HG03039 (cell line): ENCODE measurements at regions not wholly inside any gene's neighbourhood (a gene's known extent, or its start where the extent isn't known, plus 50 kb on each side); places are given as distances from the start of the nearest gene placed in this dataset.

Experiments
- ATAC-seq: cut with Tn5 transposase; IDR thresholded peaks from one replicate; pipeline ENCODE4 v1.9.1; 2021; ENCODE audit warnings: mild to moderate bottlenecking, moderate library complexity; ENCODE audit not compliant: unreplicated experiment

DNA sequence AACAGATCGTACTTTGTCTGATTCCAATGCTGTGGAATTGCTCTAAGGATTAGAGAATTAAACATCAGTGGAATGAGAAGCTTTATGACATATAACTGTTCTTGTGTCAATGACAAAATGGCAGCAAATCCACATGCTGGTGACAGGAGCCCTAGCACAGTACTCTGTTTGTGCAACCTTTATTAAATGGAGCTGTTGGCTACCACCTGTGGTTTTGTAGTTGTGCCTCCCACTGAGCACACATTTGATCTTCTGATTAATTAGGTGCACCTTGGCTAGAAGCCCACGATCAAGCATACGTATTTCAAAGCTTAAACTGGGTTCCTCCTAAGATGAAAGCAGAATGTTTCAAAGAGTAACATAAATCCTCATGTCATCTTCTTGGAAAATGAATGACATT is 394.0 kb upstream of the IGFBP7 start:
- no peak for ATAC-seq

GRCh38 chr4:57501720-57502119 is 391.5 kb upstream of the IGFBP7 start:
- no peak for ATAC-seq

GRCh38 chr4:57499786-57500185 is 389.6 kb upstream of the IGFBP7 start:
- ATAC-seq, result no peak

GRCh38 chr4:57498251-57498650 is 388.1 kb upstream of the IGFBP7 start:
- no peak for ATAC-seq

DNA sequence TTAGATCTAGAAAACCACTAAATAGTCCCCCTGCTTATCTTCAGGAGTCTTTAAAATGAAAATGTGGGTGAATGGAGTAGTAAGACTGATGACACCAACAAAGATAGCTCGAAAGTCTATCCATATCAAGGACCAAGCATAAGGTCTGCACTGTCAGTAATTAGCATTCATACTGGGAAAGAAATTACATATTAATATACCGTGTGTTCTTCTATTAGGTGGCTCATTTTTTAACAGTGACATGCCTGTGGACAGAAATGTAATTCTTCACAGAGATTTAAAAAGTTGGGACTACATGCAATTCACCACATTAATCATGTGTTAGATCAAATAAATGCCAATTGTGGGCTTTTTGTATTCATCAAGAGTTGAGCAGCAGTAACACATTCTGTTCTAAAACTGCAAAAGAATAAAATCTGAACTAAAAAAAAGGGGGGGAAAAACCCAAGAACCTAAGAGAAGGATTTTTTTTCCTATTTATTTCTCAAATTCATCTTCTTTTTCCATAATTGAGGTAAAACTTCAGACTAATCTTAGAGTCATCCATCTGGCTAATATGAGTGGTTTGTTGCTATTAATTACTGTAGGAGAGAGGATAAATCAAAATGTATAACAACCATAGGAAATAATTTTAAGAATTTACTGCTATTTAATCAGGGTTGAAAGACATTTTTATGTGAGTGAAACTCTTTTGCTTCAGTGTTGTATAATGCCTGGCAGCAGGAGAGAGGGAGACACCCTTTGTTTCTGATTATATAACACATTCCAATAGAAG is 386.7 kb upstream of the IGFBP7 start:
- no peak for ATAC-seq

DNA sequence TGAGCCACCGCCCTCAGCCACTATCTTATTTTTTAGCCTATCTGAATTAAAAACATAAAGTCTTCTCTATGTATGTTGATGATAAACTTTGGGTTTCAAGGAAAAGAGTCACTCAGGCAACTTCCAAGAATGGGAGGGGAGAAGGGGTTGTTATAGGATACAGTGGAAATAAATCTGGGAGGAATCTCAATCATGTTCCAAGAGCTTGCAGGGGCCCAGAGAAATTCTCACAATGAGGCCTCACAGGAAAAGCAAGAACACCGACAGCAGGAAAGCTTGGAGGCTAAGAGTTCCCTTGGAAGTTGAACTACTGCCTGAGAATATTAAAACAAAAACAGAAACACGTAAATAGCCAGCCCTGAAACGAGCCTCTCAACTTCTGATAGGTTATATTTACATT is 384.6 kb upstream of the IGFBP7 start:
- ATAC-seq, result no peak

- no peak for ATAC-seq
These were observed 382.2 kb upstream of the IGFBP7 start for GRCh38 chr4:57492251-57492878.

- no peak for ATAC-seq
These were observed 381.2 kb upstream of the IGFBP7 start for GRCh38 chr4:57491388-57491787.

- ATAC-seq, result no peak
These were observed 380.5 kb upstream of the IGFBP7 start for GRCh38 chr4:57490520-57491255.

- no peak for ATAC-seq
These were observed 378.4 kb upstream of the IGFBP7 start for GRCh38 chr4:57488366-57489162.

GRCh38 chr4:57475424-57475823 is 365.2 kb upstream of the IGFBP7 start:
- ATAC-seq, result no peak

- no peak for ATAC-seq
These were observed 355.3 kb upstream of the IGFBP7 start for GRCh38 chr4:57465321-57466056.

DNA sequence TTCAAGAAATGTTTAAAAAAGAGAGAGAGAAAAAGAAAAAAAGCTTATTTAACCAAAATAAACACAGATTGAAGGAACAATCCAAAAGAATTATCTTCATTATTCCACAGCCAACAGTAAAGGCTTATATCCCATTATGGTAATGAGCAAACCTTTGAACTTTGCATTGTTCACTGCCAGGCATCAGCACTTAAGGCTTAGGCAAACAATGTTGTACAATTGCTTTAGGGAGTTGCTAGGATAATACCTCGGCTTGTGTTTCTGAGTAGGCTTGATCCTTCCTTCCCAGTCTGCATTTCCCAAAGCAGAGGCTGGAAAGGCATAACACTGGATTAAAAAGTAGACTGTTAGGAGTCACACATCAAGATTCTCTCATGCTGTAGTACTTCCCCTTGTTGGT is 352.7 kb upstream of the IGFBP7 start:
- ATAC-seq, result no peak

DNA sequence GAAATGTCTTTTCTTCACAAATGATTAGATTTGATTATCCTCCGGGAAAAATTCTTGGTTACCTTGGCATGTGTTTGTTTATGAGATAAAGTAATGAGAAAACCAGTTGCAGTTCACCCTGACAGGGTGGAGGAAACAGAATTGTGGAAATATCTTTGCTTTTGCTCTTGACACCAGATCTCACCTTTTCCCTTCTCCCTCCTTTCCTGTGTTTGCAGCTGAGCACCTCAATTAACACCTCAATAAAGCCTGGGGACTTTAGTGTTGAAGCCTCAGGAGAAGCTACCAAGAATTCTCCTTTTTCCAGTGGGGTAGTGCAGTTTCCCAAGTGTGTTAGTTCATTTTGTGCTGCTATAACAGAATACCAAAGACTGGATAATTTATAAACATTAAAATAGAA is 350.8 kb upstream of the IGFBP7 start:
- no peak for ATAC-seq

- no peak for ATAC-seq
These were observed 338.7 kb upstream of the IGFBP7 start for GRCh38 chr4:57448901-57449300.

DNA sequence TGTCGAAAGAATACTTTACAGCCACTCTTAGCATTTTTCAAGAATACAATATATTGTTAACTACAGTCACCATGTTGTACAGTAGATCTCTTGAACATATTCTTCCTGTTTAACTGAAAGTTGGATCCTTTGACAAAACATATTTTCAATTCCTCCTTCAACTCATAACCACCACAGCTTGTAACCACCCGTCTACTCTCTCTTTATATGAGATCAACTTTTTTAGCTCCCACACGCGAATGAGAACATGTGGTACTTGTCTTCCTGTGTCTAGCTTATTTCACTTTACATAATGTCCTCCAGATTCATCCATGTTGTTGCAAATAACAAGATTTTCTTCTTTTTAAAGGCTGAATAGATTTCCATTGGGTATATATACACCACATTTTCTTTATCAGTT is 338.3 kb upstream of the IGFBP7 start:
- ATAC-seq, result no peak

GRCh38 chr4:57446266-57446665 is 336.1 kb upstream of the IGFBP7 start:
- no peak for ATAC-seq

GRCh38 chr4:57445686-57446085 is 335.5 kb upstream of the IGFBP7 start:
- no peak for ATAC-seq

GRCh38 chr4:57444671-57445070 is 334.5 kb upstream of the IGFBP7 start:
- no peak for ATAC-seq

DNA sequence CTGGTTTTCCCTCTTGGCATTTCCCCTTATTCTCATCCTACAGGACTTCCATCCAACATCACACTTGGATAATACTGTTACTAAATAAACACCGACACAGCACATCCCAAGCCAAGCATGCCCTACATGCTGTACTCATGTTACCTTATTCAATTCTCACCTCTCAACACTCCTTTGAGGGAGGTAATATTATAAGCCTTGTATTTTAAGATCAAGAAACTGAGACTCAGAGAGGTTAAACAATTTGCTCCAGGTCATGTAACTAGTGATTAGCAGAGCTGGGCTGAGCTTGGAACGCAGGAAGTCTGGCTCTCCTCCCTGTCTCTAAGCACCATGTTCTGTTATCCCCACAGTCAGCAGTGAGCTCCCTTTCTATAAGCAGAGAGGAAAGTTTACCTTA is 333.6 kb upstream of the IGFBP7 start:
- ATAC-seq, result no peak

- ATAC-seq, result no peak
These were observed 333.1 kb upstream of the IGFBP7 start for GRCh38 chr4:57443308-57443707.
